ENCODE measurements at regions not wholly inside any gene's neighbourhood (a gene's known extent, or its start where the extent isn't known, plus 50 kb on each side); places are given as distances from the start of the nearest gene placed in this dataset.

DNA sequence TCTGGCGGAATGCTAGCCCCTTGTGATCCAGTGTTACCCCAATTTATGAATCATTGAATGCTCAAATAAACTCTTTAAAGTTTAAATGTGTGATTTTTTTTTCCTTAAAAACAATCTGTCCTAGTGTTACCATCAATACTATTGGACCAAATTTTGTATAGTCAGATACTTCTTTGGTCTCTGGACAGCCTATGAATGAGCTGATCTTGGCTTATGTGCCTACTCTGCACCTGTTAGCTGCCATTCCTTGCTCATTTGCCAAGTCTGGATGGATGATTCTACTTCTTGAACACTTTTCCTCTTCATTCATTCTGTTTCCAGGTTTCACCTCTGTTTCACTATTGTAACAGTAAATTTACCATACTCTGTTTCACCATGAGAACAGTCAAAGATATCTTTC lies 226.5 kb upstream of the ZBED5 start:
- TF ChIP-seq, protein P1, sequence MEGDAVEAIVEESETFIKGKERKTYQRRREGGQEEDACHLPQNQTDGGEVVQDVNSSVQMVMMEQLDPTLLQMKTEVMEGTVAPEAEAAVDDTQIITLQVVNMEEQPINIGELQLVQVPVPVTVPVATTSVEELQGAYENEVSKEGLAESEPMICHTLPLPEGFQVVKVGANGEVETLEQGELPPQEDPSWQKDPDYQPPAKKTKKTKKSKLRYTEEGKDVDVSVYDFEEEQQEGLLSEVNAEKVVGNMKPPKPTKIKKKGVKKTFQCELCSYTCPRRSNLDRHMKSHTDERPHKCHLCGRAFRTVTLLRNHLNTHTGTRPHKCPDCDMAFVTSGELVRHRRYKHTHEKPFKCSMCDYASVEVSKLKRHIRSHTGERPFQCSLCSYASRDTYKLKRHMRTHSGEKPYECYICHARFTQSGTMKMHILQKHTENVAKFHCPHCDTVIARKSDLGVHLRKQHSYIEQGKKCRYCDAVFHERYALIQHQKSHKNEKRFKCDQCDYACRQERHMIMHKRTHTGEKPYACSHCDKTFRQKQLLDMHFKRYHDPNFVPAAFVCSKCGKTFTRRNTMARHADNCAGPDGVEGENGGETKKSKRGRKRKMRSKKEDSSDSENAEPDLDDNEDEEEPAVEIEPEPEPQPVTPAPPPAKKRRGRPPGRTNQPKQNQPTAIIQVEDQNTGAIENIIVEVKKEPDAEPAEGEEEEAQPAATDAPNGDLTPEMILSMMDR (conservative IDR thresholded peaks at IDR 0.05; ENCODE audit: low read depth, low read length), result no peak
- no peak for TF ChIP-seq EZH2 (IDR thresholded peaks at IDR 0.05; ENCODE audit: borderline replicate concordance, low read depth, low read length, poor library complexity, severe bottlenecking)

Data from A673 (cell line).